Endothelial cell of umbilical vein (primary cell): ENCODE measurements at regions not wholly inside any gene's neighbourhood (a gene's known extent, or its start where the extent isn't known, plus 50 kb on each side); places are given as distances from the start of the nearest gene placed in this dataset.

ENCODE experiments used
- BruUV-seq: library from RNA; stranded (reverse); fragments of 400-500 nt; replicated peaks from 2 replicates; lab custom pipeline; 2021; lab: Mats Ljungman, UMichigan
- CTCF ChIA-PET: fragments of 300-600, 350-600 bp; sonication (Branson Sonifier 250); formaldehyde crosslinking; loops from one replicate; lab custom pipeline; 2021; ENCODE audit warnings: antibody characterized with exemption, inconsistent platforms; lab: Charles Lee
- POLR2A ChIA-PET: fragments of 300-600, 350-600 bp; sonication (Branson Sonifier 250); formaldehyde crosslinking; loops from one replicate; lab custom pipeline; 2021; ENCODE audit warnings: antibody characterized with exemption, inconsistent platforms; lab: Charles Lee
- DNase-seq: peaks from one replicate; pipeline ENCODE4 v3.0.0-alpha.2; 2011; ENCODE audit warnings: low read depth, low spot score
- FAIRE-seq: peaks from 2 replicates; lab custom pipeline; 2011; peaks lifted over from hg19 to GRCh38; lab: Jason Lieb, UNC
- H2AFZ ChIP-seq: 2 replicates; pipeline ENCODE4 v1.6.0; 2012; ENCODE audit warnings: low read depth, low read length, control low read depth, inconsistent platforms
- H3K27ac ChIP-seq: 2 replicates; pipeline ENCODE4 v1.5.1; 2011; ENCODE audit warnings: low read depth, mild to moderate bottlenecking, control low read depth, low read length, moderate library complexity; ENCODE audit not compliant: insufficient read depth
- H3K27me3 ChIP-seq, 2 experiments: 2 replicates each; pipeline versions ENCODE4 v1.6.0 to v1.6.1; 2011; ENCODE audit warnings: low read length in 2 of 2, mixed read lengths in 1 of 2; ENCODE audit not compliant: control insufficient read depth in 2 of 2, insufficient read depth in 2 of 2
- H3K36me3 ChIP-seq, 2 experiments: 2 replicates in 1 of 2; 3 replicates in 1 of 2; pipeline ENCODE4 v1.5.1; 2011; ENCODE audit warnings: low read length in 2 of 2, mild to moderate bottlenecking in 1 of 2, moderate library complexity in 1 of 2; ENCODE audit not compliant: control insufficient read depth in 2 of 2, insufficient read depth in 2 of 2; ENCODE audit errors: extremely low read depth in 1 of 2
- H3K4me1 ChIP-seq: 3 replicates; pipeline ENCODE4 v1.5.1; 2011; ENCODE audit warnings: mild to moderate bottlenecking, low read length; ENCODE audit not compliant: control insufficient read depth, insufficient read depth; ENCODE audit errors: extremely low read depth
- H3K4me2 ChIP-seq: 2 replicates; pipeline ENCODE4 v1.6.1; 2011; ENCODE audit warnings: low read length, control low read depth, mixed read lengths; ENCODE audit not compliant: insufficient read depth
- H3K4me3 ChIP-seq, 3 experiments: fragments of 200-600 bp in 1 of 3; sonication (generic), shearing (Covaris generic) in 1 of 3; replicated peaks in 1 of 3; 2 replicates each; pipeline ENCODE4 v1.5.1; 2011 to 2016; ENCODE audit warnings: control low read depth in 3 of 3, low read length in 3 of 3, mild to moderate bottlenecking in 2 of 3, inconsistent platforms in 1 of 3, low read depth in 1 of 3, moderate library complexity in 1 of 3; ENCODE audit not compliant: insufficient read depth in 1 of 3
- H3K79me2 ChIP-seq: 2 replicates; pipeline ENCODE4 v1.6.0; 2012; ENCODE audit warnings: low read length, inconsistent platforms; ENCODE audit not compliant: control insufficient read depth, insufficient read depth
- H3K9ac ChIP-seq: replicated peaks from 2 replicates; pipeline ENCODE3; 2011; ENCODE audit warnings: low read length, control low read depth; ENCODE audit not compliant: insufficient read depth; ENCODE audit errors: extremely low read depth
- H3K9me1 ChIP-seq: replicated peaks from 3 replicates; pipeline ENCODE4 v1.6.0; 2011; ENCODE audit warnings: mild to moderate bottlenecking, low read length; ENCODE audit not compliant: control insufficient read depth, insufficient read depth; ENCODE audit errors: extremely low read depth
- H3K9me3 ChIP-seq: replicated peaks from 2 replicates; pipeline ENCODE4 v1.5.1; 2012; ENCODE audit warnings: low read length, inconsistent platforms; ENCODE audit not compliant: control insufficient read depth, insufficient read depth
- H4K20me1 ChIP-seq: replicated peaks from 2 replicates; pipeline ENCODE3; 2011; ENCODE audit warnings: mild to moderate bottlenecking, low read length; ENCODE audit not compliant: control insufficient read depth, insufficient read depth; ENCODE audit errors: extremely low read depth
- CTCF ChIP-seq, 2 donors: IDR thresholded peaks; 1 replicate in 1 of 2; 2 replicates in 1 of 2; pipeline ENCODE4 v1.5.1; 2011; ENCODE audit warnings: low read length in 2 of 2, mild to moderate bottlenecking in 2 of 2, moderate library complexity in 2 of 2, control low read depth in 1 of 2, inconsistent platforms in 1 of 2, low read depth in 1 of 2; ENCODE audit not compliant: insufficient read depth in 1 of 2; ENCODE audit errors: extremely low read depth in 1 of 2
- EZH2 ChIP-seq: IDR thresholded peaks from 2 replicates; pipeline ENCODE4 v1.6.1; 2012; ENCODE audit warnings: borderline replicate concordance, low read depth, mild to moderate bottlenecking, moderate library complexity, low read length, inconsistent platforms; ENCODE audit not compliant: severe bottlenecking
- FOS ChIP-seq: IDR thresholded peaks from 2 replicates; pipeline ENCODE4 v1.6.1; 2011; ENCODE audit warnings: mild to moderate bottlenecking, low read length, moderate library complexity, borderline replicate concordance; ENCODE audit not compliant: insufficient read depth
- GATA2 ChIP-seq: IDR thresholded peaks from 2 replicates; pipeline ENCODE4 v1.7.0; 2011; ENCODE audit warnings: low read depth, mild to moderate bottlenecking, moderate library complexity, mixed read lengths, low read length; ENCODE audit not compliant: insufficient read length, insufficient read depth
- JUN ChIP-seq: IDR thresholded peaks from 2 replicates; pipeline ENCODE4 v1.6.1; 2011; ENCODE audit warnings: borderline replicate concordance, low read depth; ENCODE audit not compliant: insufficient read length, insufficient read depth
- MAX ChIP-seq: IDR thresholded peaks from 2 replicates; pipeline ENCODE4 v1.6.1; 2011; ENCODE audit not compliant: insufficient read depth, insufficient read length
- MYC ChIP-seq: IDR thresholded peaks from one replicate; pipeline ENCODE4 v1.6.1; 2011; ENCODE audit warnings: mild to moderate bottlenecking, low read depth, low read length
- POLR2A ChIP-seq: IDR thresholded peaks from 2 replicates; pipeline ENCODE4 v1.6.1; 2012; ENCODE audit warnings: low read depth, mild to moderate bottlenecking, control low read depth, low read length
- POLR2AphosphoS5 ChIP-seq: IDR thresholded peaks from 2 replicates; pipeline ENCODE4 v1.6.1; 2012; ENCODE audit warnings: low read depth, mild to moderate bottlenecking, control low read depth, low read length, moderate library complexity; ENCODE audit not compliant: insufficient read depth
- dilution Hi-C: fragments of 300-500 bp; cut with MboI; formaldehyde crosslinking; loops from one replicate; pipeline ENCODE4 v1.15.0; 2019; ENCODE audit warnings: low sequenced_read_pairs; ENCODE audit not compliant: extremely low pct_ligation_motif_present
- intact Hi-C: fragments of 100-400 bp; cut with micrococcal nuclease; formaldehyde crosslinking; loops from one replicate; pipeline ENCODE4 v1.10.0; 2022

- POLR2A ChIA-PET, result no interaction called here
These were observed 193.9 kb upstream of the DDHD1 start for GRCh38 chr14:53346988-53347387.

More at GRCh38 chr14:53346988-53347387, 193.9 kb upstream of the DDHD1 start:
- no peak overlapping the region for H3K9ac ChIP-seq
- no peaks in the 10 kb centered on the region for H3K9me1 ChIP-seq
- TF ChIP-seq JUN, result no peak
- TF ChIP-seq FOS, result no peak
- TF ChIP-seq CTCF (IDR thresholded peaks at IDR 0.05; ENCODE audit: extremely low read depth in 1 of 2, insufficient read depth in 1 of 2, low read depth in 1 of 2, low read length in 2 of 2), result no peak
- no peak for TF ChIP-seq EZH2
- TF ChIP-seq POLR2A, result no peak
- TF ChIP-seq GATA2, result no peak
- no peak for TF ChIP-seq MYC
- TF ChIP-seq MAX, result no peak
- no peak for TF ChIP-seq POLR2AphosphoS5
- H3K36me3 ChIP-seq, result no peaks in the 10 kb centered on the region
- FAIRE-seq (no peak), DNase-seq (no peak)
- no peak overlapping the region for H3K4me3 ChIP-seq
- H3K4me1 ChIP-seq, result no peaks in the 10 kb centered on the region
- H4K20me1 ChIP-seq, result no peaks in the 10 kb centered on the region
- dilution Hi-C loops (no loop called here), intact Hi-C loops (no loop called here)
- H3K27ac ChIP-seq, result no peak overlapping the region
- CTCF ChIA-PET, result interaction anchor here (0.7 to 1.7 kb wide), 3 partner anchors 8 to 21 kb away, joined by 3 to 5 read pairs (median 4); no protein-coding TSS in a partner anchor
- H3K27me3 ChIP-seq, result no peaks in the 10 kb centered on the region
- BruUV-seq, result no TSS peak
- no peaks in the 10 kb centered on the region for H3K79me2 ChIP-seq
- no peaks in the 10 kb centered on the region for H3K9me3 ChIP-seq
- H2AFZ ChIP-seq, result no peak overlapping the region
- no peak overlapping the region for H3K4me2 ChIP-seq
